ENCODE measurements at regions not wholly inside any gene's neighbourhood (a gene's known extent, or its start where the extent isn't known, plus 50 kb on each side); places are given as distances from the start of the nearest gene placed in this dataset.
A peak's percentile ranks its signal among the peaks of the same experiment; 100 is the strongest.
"Not testable (repeated sequence)": the region's sequence is repeated elsewhere in the genome, so short reads cannot be mapped to it uniquely, and the experiment has no call there.

DNA sequence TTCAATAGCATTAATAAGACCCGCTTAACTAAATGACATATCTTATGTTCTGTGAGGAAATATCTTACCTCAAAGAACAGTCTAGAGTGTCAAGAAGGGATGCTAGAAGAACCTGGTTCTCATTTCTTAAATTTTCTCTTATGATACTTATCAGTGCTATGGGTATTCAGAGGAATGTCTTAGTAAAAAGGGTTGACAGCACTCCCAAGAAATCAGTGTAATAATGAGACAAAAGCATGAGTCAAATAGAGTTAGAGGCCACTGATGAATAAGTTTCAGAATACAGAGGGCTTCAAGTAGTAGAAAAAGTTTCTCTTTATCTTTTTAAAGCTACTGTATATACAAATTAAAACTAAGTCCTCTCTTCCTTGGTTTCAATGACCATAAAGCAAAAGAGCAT, 242.8 kb downstream of the GJA1 start:
- Histone ChIP-seq H3K9me3 (no peaks in the 10 kb centered on the region), H3K27me3 (no peaks in the 10 kb centered on the region), H3K4me1 (no peaks in the 10 kb centered on the region), H3K27ac (no peak overlapping the region), H3K36me3 (no peaks in the 10 kb centered on the region), H3K4me3 (no peak overlapping the region)
- DNase-seq = no peak
- WGBS, 4 donors = 92 to 97% (median 93%) methylated on average over 1 of the region's 1 CpG
- ATAC-seq = no peak
- TF ChIP-seq, protein P1, sequence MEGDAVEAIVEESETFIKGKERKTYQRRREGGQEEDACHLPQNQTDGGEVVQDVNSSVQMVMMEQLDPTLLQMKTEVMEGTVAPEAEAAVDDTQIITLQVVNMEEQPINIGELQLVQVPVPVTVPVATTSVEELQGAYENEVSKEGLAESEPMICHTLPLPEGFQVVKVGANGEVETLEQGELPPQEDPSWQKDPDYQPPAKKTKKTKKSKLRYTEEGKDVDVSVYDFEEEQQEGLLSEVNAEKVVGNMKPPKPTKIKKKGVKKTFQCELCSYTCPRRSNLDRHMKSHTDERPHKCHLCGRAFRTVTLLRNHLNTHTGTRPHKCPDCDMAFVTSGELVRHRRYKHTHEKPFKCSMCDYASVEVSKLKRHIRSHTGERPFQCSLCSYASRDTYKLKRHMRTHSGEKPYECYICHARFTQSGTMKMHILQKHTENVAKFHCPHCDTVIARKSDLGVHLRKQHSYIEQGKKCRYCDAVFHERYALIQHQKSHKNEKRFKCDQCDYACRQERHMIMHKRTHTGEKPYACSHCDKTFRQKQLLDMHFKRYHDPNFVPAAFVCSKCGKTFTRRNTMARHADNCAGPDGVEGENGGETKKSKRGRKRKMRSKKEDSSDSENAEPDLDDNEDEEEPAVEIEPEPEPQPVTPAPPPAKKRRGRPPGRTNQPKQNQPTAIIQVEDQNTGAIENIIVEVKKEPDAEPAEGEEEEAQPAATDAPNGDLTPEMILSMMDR (IDR thresholded peaks at IDR 0.05) = no peak
- TF ChIP-seq POLR2A (IDR thresholded peaks at IDR 0.05) = no peak
- intact Hi-C loops (cut with DNase I) = no loop called here

DNA sequence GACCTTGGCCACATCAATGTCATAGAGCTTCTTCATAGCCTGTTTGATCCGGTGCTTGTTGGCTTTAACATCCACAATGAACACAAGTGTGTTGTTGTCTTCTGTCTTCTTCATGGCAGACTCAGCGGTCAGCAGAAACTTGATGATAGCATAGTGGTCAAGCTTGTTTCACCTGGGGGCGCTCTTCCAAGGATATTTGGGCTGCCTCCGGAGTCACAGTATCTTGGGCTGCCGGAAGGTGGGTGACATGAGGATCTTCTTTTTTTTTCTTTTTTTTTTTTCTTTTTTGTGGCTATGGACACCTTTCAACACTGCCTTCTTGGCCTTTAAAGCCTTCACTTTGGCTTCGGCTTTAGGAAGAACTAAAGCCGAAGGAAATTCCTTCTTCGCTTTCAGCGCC, 244.6 kb downstream of the GJA1 start:
- 87 to 88% (median 87%) methylated on average over 9 of the region's 9 CpGs for WGBS, 4 donors
- no peaks in the 10 kb centered on the region for H3K27me3 ChIP-seq
- intact Hi-C loops (cut with DNase I) = no loop called here
- H3K4me3 ChIP-seq = no peak overlapping the region
- TF ChIP-seq, protein P1 (IDR thresholded peaks at IDR 0.05) = no peak
- no peak for TF ChIP-seq POLR2A (IDR thresholded peaks at IDR 0.05)
- no peak overlapping the region for H3K27ac ChIP-seq
- H3K9me3 ChIP-seq = no peaks in the 10 kb centered on the region
- DNase-seq = no peak
- H3K4me1 ChIP-seq = no peaks in the 10 kb centered on the region
- H3K36me3 ChIP-seq = no peaks in the 10 kb centered on the region
- ATAC-seq = no peak

DNA sequence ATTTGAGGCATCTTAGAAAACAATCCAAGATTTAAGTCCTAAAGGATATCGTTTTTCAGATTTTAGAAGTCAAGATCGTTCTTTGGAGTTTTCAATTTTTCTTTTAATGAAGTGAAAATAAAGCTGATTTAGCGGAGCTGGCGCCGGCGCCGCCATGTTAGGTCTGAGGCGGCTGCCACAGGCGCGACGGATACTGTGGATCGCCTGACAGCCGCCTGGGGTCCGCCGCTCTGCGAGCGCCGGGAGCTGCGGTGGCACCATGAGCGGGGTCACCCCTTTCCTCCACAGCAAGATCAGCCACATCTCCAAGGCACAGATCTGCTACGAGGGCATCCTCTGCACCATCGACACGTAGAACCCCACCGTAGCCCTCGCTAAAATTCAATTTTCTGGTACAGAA, 247.2 kb downstream of the GJA1 start:
- Histone ChIP-seq H3K9me3 (no peaks in the 10 kb centered on the region), H3K36me3 (no peaks in the 10 kb centered on the region), H3K4me3 (no peak overlapping the region), H3K27ac (no peak overlapping the region), H3K4me1 (no peaks in the 10 kb centered on the region), H3K27me3 (no peaks in the 10 kb centered on the region)
- intact Hi-C loops (cut with DNase I) = no loop called here
- ATAC-seq (no peak), DNase-seq (no peak)
- TF ChIP-seq POLR2A (IDR thresholded peaks at IDR 0.05) = no peak
- TF ChIP-seq, protein P1 (IDR thresholded peaks at IDR 0.05) = no peak
- 97 to 98% (median 98%) methylated on average over 25 of the region's 25 CpGs for WGBS, 4 donors

DNA sequence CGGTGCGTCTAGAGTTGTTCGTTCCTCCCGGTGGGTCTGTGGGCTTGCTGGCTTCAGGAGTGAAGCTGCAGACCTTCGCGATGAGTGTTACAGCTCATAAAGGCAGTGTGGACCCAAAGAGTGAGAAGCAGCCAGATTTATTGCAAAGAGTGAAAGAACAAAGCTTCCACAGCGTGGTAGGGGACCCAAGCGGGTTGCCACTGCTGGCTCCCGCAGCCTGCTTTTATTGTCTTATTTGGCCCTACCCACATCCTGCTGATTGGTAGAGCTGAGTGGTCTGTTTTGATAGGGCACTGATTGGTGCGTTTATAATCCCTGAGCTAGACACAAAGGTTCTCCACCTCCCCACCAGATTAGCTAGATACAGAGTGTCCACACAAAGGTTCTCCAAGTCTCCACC, 250.4 kb downstream of the GJA1 start:
- H3K36me3 ChIP-seq; H3K4me1 ChIP-seq; H3K9me3 ChIP-seq; H3K4me3 ChIP-seq; DNase-seq; H3K27ac ChIP-seq; H3K27me3 ChIP-seq; intact Hi-C loops (cut with DNase I); ATAC-seq: not testable (repeated sequence)
- WGBS, 4 donors = 93 to 100% (median 97%) methylated on average over 10 of the region's 10 CpGs

DNA sequence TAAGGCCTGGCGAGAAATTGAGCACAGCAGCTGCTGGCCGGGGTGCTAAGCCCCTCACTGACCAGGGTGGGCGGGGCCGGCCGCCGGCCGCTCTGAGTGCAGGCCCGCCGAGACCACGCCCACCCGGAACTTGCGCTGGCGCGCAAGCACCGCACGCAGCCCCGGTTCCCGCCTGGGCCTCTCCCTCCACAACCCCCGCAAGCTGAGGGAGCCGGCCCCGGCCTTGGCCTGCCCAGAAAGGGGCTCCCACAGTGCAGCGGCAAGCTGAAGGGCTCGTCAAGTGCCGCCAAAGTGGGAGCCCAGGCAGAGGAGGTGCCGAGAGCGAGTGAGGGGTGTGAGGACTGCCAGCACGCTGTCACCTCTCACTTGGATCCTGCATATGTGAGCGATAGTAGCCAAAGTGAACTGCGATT, 251.2 kb downstream of the GJA1 start:
- DNase-seq (no peak), ATAC-seq (no peak)
- 67 to 89% (median 82%) methylated on average over 3 to 29 of the region's 29 CpGs for WGBS, 4 donors
- H3K36me3 ChIP-seq = no peaks in the 10 kb centered on the region
- H3K27ac ChIP-seq = no peak overlapping the region
- H3K27me3 ChIP-seq = no peaks in the 10 kb centered on the region
- intact Hi-C loops (cut with DNase I) = no loop called here
- TF ChIP-seq POLR2A (IDR thresholded peaks at IDR 0.05) = no peak
- TF ChIP-seq, protein P1 (IDR thresholded peaks at IDR 0.05) = no peak
- H3K4me1 ChIP-seq = peaks cover 0 to 2% (median 0%) of the 10 kb centered on the region in 12 donors
- H3K9me3 ChIP-seq = no peaks in the 10 kb centered on the region
- peak overlapping the region in 1 of 12 donors; percentile 13 for H3K4me3 ChIP-seq

All from heart left ventricle (tissue), 16 donors.